ENCODE measurements at regions not wholly inside any gene's neighbourhood (a gene's known extent, or its start where the extent isn't known, plus 50 kb on each side); places are given as distances from the start of the nearest gene placed in this dataset.

- CTCF ChIA-PET: interaction anchor here (1.3 to 8.3 kb wide), 4 partner anchors 9 to 430 kb away, joined by 4 to 53 read pairs (median 7); partner anchors contain the start of gene KALRN
- H3K4me3 Mint-ChIP-seq (ENCODE audit: unreplicated experiment): no peak overlapping the region
- no peak for DNase-seq (ENCODE audit: unreplicated experiment)
- no peaks in the 10 kb centered on the region for H3K4me1 Mint-ChIP-seq (ENCODE audit: insufficient read depth, unreplicated experiment)
- no TSS peak for BruUV-seq (replicated peaks)
- POLR2A ChIA-PET: no interaction called here
- no peak overlapping the region for H3K27ac Mint-ChIP-seq (ENCODE audit: low read depth, unreplicated experiment)
- no peaks in the 10 kb centered on the region for H3K9me3 Mint-ChIP-seq (ENCODE audit: unreplicated experiment)
- intact Hi-C loops (cut with micrococcal nuclease): no loop called here
- TF ChIP-seq CTCF (IDR thresholded peaks at IDR 0.05; ENCODE audit: unreplicated experiment): no peak
- no peaks in the 10 kb centered on the region for H3K36me3 Mint-ChIP-seq (ENCODE audit: insufficient read depth, unreplicated experiment)
- H3K27me3 Mint-ChIP-seq (ENCODE audit: insufficient read depth, unreplicated experiment): peaks cover 98% of the 10 kb centered on the region
Measured at GRCh38 chr3:124082343-124082742, 90.4 kb upstream of the ROPN1 start.

- Mint-ChIP-seq H3K36me3 (ENCODE audit: insufficient read depth, unreplicated experiment) (no peaks in the 10 kb centered on the region), H3K27me3 (ENCODE audit: insufficient read depth, unreplicated experiment) (peaks cover 98% of the 10 kb centered on the region)
Measured at GRCh38 chr3:124084022-124084881, 92.3 kb upstream of the ROPN1 start.

GRCh38 chr3:124088801-124089200 is 96.9 kb upstream of the ROPN1 start:
- H3K27ac Mint-ChIP-seq (ENCODE audit: low read depth, unreplicated experiment): no peak overlapping the region
- peaks cover 100% of the 10 kb centered on the region for H3K27me3 Mint-ChIP-seq (ENCODE audit: insufficient read depth, unreplicated experiment)
- CTCF ChIA-PET: interaction anchor here (0.7 to 1.0 kb wide), 2 partner anchors 9 to 229 kb away, joined by 3 read pairs; no protein-coding TSS in a partner anchor
- DNase-seq (ENCODE audit: unreplicated experiment): no peak
- H3K4me1 Mint-ChIP-seq (ENCODE audit: insufficient read depth, unreplicated experiment): no peaks in the 10 kb centered on the region
- H3K9me3 Mint-ChIP-seq (ENCODE audit: unreplicated experiment): no peaks in the 10 kb centered on the region
- intact Hi-C loops (cut with micrococcal nuclease): no loop called here
- no TSS peak for BruUV-seq (replicated peaks)
- H3K36me3 Mint-ChIP-seq (ENCODE audit: insufficient read depth, unreplicated experiment): no peaks in the 10 kb centered on the region
- POLR2A ChIA-PET: no interaction called here
- TF ChIP-seq CTCF (IDR thresholded peaks at IDR 0.05; ENCODE audit: unreplicated experiment): no peak
- H3K4me3 Mint-ChIP-seq (ENCODE audit: unreplicated experiment): no peak overlapping the region

More at GRCh38 chr3:124084022-124084881, 92.3 kb upstream of the ROPN1 start:
- no peak for TF ChIP-seq CTCF (IDR thresholded peaks at IDR 0.05; ENCODE audit: unreplicated experiment)
- DNase-seq (ENCODE audit: unreplicated experiment): no peak
- ChIA-PET POLR2A (no interaction called here), CTCF (interaction anchor here (0.5 to 8.3 kb wide), 4 partner anchors 38 to 432 kb away, joined by 3 to 53 read pairs (median 3); no protein-coding TSS in a partner anchor)
- intact Hi-C loops (cut with micrococcal nuclease): no loop called here
- no TSS peak for BruUV-seq (replicated peaks)
- no peaks in the 10 kb centered on the region for H3K4me1 Mint-ChIP-seq (ENCODE audit: insufficient read depth, unreplicated experiment)
- no peak overlapping the region for H3K27ac Mint-ChIP-seq (ENCODE audit: low read depth, unreplicated experiment)
- H3K9me3 Mint-ChIP-seq (ENCODE audit: unreplicated experiment): no peaks in the 10 kb centered on the region
- no peak overlapping the region for H3K4me3 Mint-ChIP-seq (ENCODE audit: unreplicated experiment)

- H3K27ac Mint-ChIP-seq (ENCODE audit: low read depth, unreplicated experiment): no peak overlapping the region
- intact Hi-C loops (cut with micrococcal nuclease): no loop called here
- CTCF ChIA-PET: interaction anchor here (0.6 to 1.0 kb wide), 4 partner anchors 9 to 524 kb away, joined by 3 to 4 read pairs (median 3); no protein-coding TSS in a partner anchor
Measured at GRCh38 chr3:124089214-124089613, 97.3 kb upstream of the ROPN1 start.

More at GRCh38 chr3:124089214-124089613, 97.3 kb upstream of the ROPN1 start:
- Mint-ChIP-seq H3K27me3 (ENCODE audit: insufficient read depth, unreplicated experiment) (peaks cover 100% of the 10 kb centered on the region), H3K4me3 (ENCODE audit: unreplicated experiment) (no peak overlapping the region), H3K9me3 (ENCODE audit: unreplicated experiment) (no peaks in the 10 kb centered on the region), H3K4me1 (ENCODE audit: insufficient read depth, unreplicated experiment) (no peaks in the 10 kb centered on the region), H3K36me3 (ENCODE audit: insufficient read depth, unreplicated experiment) (no peaks in the 10 kb centered on the region)
- BruUV-seq (replicated peaks): no TSS peak
- POLR2A ChIA-PET: no interaction called here
- no peak for TF ChIP-seq CTCF (IDR thresholded peaks at IDR 0.05; ENCODE audit: unreplicated experiment)
- no peak for DNase-seq (ENCODE audit: unreplicated experiment)

All from MCF 10A (cell line).